Mesothelial cell of epicardium (in vitro differentiated cells): ENCODE measurements at regions not wholly inside any gene's neighbourhood (a gene's known extent, or its start where the extent isn't known, plus 50 kb on each side); places are given as distances from the start of the nearest gene placed in this dataset.

Experiments
- DNase-seq, 2 experiments: peaks; one replicate each; pipeline ENCODE4 v3.0.0; 2021; ENCODE audit warnings: low spot score in 2 of 2; ENCODE audit not compliant: unreplicated experiment in 2 of 2
- H3K27ac Mint-ChIP-seq: 2 replicates; pipeline ENCODE4 v1.8.0; 2021; ENCODE audit warnings: mixed read lengths
- H3K27me3 Mint-ChIP-seq: 2 replicates; pipeline ENCODE4 v1.8.0; 2021; ENCODE audit warnings: low read depth, mixed read lengths
- H3K36me3 Mint-ChIP-seq: 2 replicates; pipeline ENCODE4 v1.8.0; 2021; ENCODE audit warnings: mixed read lengths
- H3K4me1 Mint-ChIP-seq: 2 replicates; pipeline ENCODE4 v1.8.0; 2021; ENCODE audit warnings: mixed read lengths
- H3K4me3 Mint-ChIP-seq: 2 replicates; pipeline ENCODE4 v1.8.0; 2021; ENCODE audit warnings: mild to moderate bottlenecking, moderate library complexity, mixed read lengths
- H3K9me3 Mint-ChIP-seq: 2 replicates; pipeline ENCODE4 v1.8.0; 2021; ENCODE audit warnings: mixed read lengths
- TF ChIP-seq, protein P1 (sequence below): fragments of 200-600 bp; sonication (generic); IDR thresholded peaks from one replicate; pipeline ENCODE4 v1.5.0; 2021; ENCODE audit warnings: antibody characterized with exemption; ENCODE audit not compliant: unreplicated experiment

DNA sequence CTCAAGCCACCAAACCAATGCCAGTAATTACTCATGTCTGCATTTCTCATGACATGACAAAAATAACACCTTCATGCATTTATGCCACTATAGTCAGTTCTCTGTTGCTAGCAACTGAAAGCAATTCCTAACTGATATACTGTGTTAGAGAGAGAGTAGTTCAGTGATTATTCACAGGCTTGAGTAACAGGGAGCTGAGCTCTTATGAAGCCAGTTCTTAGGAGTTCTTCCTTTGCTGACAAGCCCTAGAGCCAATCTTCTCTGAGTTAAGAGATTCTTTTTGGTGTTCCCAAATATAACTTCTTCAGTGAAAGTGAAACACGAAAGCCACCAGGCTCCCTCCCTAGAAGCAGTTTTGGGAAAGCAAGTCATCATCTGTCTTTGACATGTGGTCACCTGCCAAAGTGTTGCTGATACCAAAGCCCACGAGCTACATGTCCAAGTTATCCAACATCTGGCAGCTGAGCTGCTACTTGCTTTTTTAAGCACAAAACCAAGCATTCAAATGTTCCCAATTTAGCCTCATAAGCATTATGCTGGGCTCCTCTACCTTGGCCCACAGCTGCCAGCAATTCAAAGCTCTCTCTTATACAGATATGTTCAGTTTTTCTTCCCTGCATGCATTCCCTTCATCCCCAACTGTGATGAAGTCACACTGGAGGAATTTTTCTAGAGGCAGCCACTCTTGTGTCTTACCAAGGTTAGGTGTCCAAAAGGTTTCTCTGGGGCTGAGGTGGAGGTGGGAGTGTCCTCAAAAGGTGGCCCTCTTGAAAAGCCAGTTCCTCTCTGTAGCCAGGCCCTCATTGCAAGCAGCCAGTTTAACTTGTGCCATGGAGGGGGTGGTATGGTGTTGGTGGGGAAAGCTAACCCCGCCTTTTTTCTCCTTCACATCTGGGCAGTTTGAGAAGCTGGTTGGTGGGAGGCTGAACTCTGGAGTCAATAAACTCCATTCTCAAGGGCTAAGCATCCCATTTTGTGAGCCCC, 92.7 kb upstream of the ARMC2 start:
- no peak overlapping the region for H3K4me3 Mint-ChIP-seq
- H3K4me1 Mint-ChIP-seq: peaks cover 11% of the 10 kb centered on the region
- TF ChIP-seq, protein P1, sequence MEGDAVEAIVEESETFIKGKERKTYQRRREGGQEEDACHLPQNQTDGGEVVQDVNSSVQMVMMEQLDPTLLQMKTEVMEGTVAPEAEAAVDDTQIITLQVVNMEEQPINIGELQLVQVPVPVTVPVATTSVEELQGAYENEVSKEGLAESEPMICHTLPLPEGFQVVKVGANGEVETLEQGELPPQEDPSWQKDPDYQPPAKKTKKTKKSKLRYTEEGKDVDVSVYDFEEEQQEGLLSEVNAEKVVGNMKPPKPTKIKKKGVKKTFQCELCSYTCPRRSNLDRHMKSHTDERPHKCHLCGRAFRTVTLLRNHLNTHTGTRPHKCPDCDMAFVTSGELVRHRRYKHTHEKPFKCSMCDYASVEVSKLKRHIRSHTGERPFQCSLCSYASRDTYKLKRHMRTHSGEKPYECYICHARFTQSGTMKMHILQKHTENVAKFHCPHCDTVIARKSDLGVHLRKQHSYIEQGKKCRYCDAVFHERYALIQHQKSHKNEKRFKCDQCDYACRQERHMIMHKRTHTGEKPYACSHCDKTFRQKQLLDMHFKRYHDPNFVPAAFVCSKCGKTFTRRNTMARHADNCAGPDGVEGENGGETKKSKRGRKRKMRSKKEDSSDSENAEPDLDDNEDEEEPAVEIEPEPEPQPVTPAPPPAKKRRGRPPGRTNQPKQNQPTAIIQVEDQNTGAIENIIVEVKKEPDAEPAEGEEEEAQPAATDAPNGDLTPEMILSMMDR: no peak
- no peak overlapping the region for H3K27ac Mint-ChIP-seq
- H3K27me3 Mint-ChIP-seq: no peaks in the 10 kb centered on the region
- H3K36me3 Mint-ChIP-seq: no peaks in the 10 kb centered on the region
- peaks cover 3% of the 10 kb centered on the region for H3K9me3 Mint-ChIP-seq
- no peak for DNase-seq

GRCh38 chr6:108757357-108757756, 90.9 kb upstream of the ARMC2 start:
- Mint-ChIP-seq H3K4me3 (no peak overlapping the region), H3K9me3 (peaks cover 3% of the 10 kb centered on the region), H3K36me3 (peaks cover under 1% of the 10 kb centered on the region)

DNA sequence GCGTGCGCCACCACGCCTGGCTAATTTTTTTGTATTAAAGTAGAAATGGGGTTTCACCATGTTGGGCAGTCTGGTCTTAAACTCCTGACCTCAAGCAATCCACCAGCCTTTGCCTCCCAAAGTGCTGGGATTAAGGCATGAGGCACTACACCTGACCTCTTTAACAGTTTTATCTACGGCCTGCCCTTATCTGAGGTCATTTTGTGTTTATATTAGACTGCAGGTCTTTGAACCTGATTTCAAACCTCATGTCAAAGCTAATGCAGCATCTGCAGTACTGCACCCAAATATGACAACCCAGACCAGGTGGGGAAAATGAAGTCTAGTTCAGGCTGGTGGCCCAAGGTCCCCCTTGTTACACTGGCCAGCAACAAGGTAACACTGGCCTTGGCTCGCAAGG, 89.3 kb upstream of the ARMC2 start:
- H3K4me3 Mint-ChIP-seq: no peak overlapping the region
- peaks cover 3% of the 10 kb centered on the region for H3K36me3 Mint-ChIP-seq
- H3K27me3 Mint-ChIP-seq: no peaks in the 10 kb centered on the region
- no peak overlapping the region for H3K27ac Mint-ChIP-seq
- TF ChIP-seq, protein P1: no peak
- peaks cover 5% of the 10 kb centered on the region for H3K4me1 Mint-ChIP-seq
- no peak for DNase-seq
- peaks cover 3% of the 10 kb centered on the region for H3K9me3 Mint-ChIP-seq

More at GRCh38 chr6:108757357-108757756, 90.9 kb upstream of the ARMC2 start:
- TF ChIP-seq, protein P1: no peak
- H3K27me3 Mint-ChIP-seq: no peaks in the 10 kb centered on the region
- DNase-seq: no peak
- H3K4me1 Mint-ChIP-seq: peaks cover 9% of the 10 kb centered on the region
- no peak overlapping the region for H3K27ac Mint-ChIP-seq

GRCh38 chr6:108760126-108761050, 87.8 kb upstream of the ARMC2 start:
- no peak overlapping the region for H3K27ac Mint-ChIP-seq
- TF ChIP-seq, protein P1: no peak
- no peak for DNase-seq
- peaks cover 3% of the 10 kb centered on the region for H3K36me3 Mint-ChIP-seq
- H3K4me3 Mint-ChIP-seq: no peak overlapping the region
- no peaks in the 10 kb centered on the region for H3K27me3 Mint-ChIP-seq
- H3K4me1 Mint-ChIP-seq: peaks cover 5% of the 10 kb centered on the region
- no peaks in the 10 kb centered on the region for H3K9me3 Mint-ChIP-seq

GRCh38 chr6:108762394-108762793, 85.8 kb upstream of the ARMC2 start:
- Mint-ChIP-seq H3K4me1 (peaks cover 5% of the 10 kb centered on the region), H3K4me3 (no peak overlapping the region), H3K36me3 (peaks cover 3% of the 10 kb centered on the region), H3K9me3 (no peaks in the 10 kb centered on the region), H3K27ac (no peak overlapping the region), H3K27me3 (no peaks in the 10 kb centered on the region)
- no peak for DNase-seq
- TF ChIP-seq, protein P1: no peak
